Uterus (tissue), 3 donors: ENCODE measurements at regions not wholly inside any gene's neighbourhood (a gene's known extent, or its start where the extent isn't known, plus 50 kb on each side); places are given as distances from the start of the nearest gene placed in this dataset.

Source experiments
- DNase-seq, 2 donors: peaks; one replicate each; pipeline ENCODE4 v3.0.0-alpha.2; 2019 to 2020
- H3K27ac ChIP-seq, 2 donors: fragments of 200-600 bp; sonication (generic); 1 replicate in 1 of 2; 2 replicates in 1 of 2; pipeline ENCODE4 v1.5.1; 2016 to 2018
- H3K27me3 ChIP-seq, 2 donors: fragments of 200-600 bp; sonication (generic); one replicate each; pipeline ENCODE4 v1.5.1; 2018 to 2019; ENCODE audit warnings: control low read depth in 1 of 2
- H3K36me3 ChIP-seq, 2 donors: fragments of 200-600 bp; sonication (generic); one replicate each; pipeline ENCODE4 v1.5.1; 2019; ENCODE audit warnings: control low read depth in 1 of 2
- H3K4me1 ChIP-seq, 2 donors: fragments of 200-600 bp; sonication (generic); one replicate each; pipeline ENCODE4 v1.5.1; 2018 to 2019; ENCODE audit warnings: control low read depth in 1 of 2
- H3K4me3 ChIP-seq, 2 donors: fragments of 200-600 bp; sonication (generic); 1 replicate in 1 of 2; 2 replicates in 1 of 2; pipeline ENCODE4 v1.5.1; 2018 to 2019; ENCODE audit warnings: mild to moderate bottlenecking in 1 of 2
- H3K9me3 ChIP-seq, 2 donors: fragments of 200-600 bp; sonication (generic); one replicate each; pipeline ENCODE4 v1.5.1; 2019; ENCODE audit warnings: control low read depth in 1 of 2
- POLR2A ChIP-seq, 2 donors: fragments of 450-650 bp; IDR thresholded peaks; one replicate each; pipeline ENCODE4 v1.6.1; 2016; ENCODE audit warnings: antibody characterized with exemption in 2 of 2, mild to moderate bottlenecking in 1 of 2, moderate library complexity in 1 of 2
- intact Hi-C: fragments of 100-400 bp; cut with DNase I; formaldehyde crosslinking; loops from one replicate; pipeline ENCODE4 v1.15.1; 2023; ENCODE audit warnings: low total_unique reads
- TF ChIP-seq, protein P1 (sequence below), 4 experiments: fragments of 200-600 bp in 2 of 4; fragments of 450-650 bp in 2 of 4; sonication (generic) in 2 of 4; IDR thresholded peaks; one replicate each; pipeline ENCODE4 v1.5.1; 2016 to 2019; ENCODE audit warnings: antibody characterized with exemption in 4 of 4, mild to moderate bottlenecking in 2 of 4, moderate library complexity in 1 of 4
- donor health status: DM: yes; HTN: yes; CAD: no.

DNA sequence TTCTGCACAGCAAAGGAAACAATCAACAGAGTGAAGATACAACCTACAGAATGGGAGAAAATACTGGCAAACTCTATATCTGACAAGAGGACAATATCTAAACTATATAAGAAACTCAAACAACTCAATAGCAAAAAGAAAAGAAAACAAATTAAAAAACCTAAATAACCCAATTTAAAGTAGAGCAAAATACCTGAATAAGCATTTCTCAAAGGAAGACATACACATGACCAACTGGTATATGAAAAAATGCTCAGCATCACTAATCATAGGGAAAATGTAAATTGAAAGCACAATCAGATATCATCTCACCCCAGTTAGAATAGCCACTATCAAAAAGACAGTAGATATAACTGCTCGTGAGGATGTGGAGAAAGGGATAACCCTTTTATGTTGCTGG is 87.8 kb upstream of the FOXA2 start:
- H3K4me1 ChIP-seq = no peaks in the 10 kb centered on the region
- H3K9me3 ChIP-seq = no peaks in the 10 kb centered on the region
- no peak for DNase-seq
- no peaks in the 10 kb centered on the region for H3K27me3 ChIP-seq
- intact Hi-C loops = no loop called here
- no peak overlapping the region for H3K4me3 ChIP-seq
- no peaks in the 10 kb centered on the region for H3K36me3 ChIP-seq
- TF ChIP-seq, protein P1, sequence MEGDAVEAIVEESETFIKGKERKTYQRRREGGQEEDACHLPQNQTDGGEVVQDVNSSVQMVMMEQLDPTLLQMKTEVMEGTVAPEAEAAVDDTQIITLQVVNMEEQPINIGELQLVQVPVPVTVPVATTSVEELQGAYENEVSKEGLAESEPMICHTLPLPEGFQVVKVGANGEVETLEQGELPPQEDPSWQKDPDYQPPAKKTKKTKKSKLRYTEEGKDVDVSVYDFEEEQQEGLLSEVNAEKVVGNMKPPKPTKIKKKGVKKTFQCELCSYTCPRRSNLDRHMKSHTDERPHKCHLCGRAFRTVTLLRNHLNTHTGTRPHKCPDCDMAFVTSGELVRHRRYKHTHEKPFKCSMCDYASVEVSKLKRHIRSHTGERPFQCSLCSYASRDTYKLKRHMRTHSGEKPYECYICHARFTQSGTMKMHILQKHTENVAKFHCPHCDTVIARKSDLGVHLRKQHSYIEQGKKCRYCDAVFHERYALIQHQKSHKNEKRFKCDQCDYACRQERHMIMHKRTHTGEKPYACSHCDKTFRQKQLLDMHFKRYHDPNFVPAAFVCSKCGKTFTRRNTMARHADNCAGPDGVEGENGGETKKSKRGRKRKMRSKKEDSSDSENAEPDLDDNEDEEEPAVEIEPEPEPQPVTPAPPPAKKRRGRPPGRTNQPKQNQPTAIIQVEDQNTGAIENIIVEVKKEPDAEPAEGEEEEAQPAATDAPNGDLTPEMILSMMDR (IDR thresholded peaks at IDR 0.05) = no peak
- no peak for TF ChIP-seq POLR2A (IDR thresholded peaks at IDR 0.05)
- H3K27ac ChIP-seq = no peak overlapping the region

DNA sequence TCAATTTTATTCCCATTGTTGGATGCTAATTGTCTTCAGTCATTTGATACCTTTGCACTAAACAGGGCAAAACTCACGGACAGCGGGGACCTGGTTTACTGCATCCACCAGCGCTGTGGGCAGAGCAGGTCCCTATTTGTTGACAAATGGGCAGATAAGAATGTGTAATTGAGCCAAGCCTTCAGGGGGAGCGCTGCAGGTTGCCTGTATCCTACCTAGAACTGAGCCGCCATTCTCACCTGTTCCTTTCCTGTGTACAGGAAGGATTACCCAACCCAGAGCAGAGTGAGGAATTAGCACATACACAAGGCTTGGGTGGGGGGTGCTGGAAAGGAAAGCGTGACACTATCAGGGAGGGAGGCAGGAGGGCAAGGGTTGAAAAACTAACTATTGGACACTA is 89.1 kb upstream of the FOXA2 start:
- H3K27ac ChIP-seq = no peak overlapping the region
- DNase-seq = no peak
- no peaks in the 10 kb centered on the region for H3K27me3 ChIP-seq
- no peaks in the 10 kb centered on the region for H3K36me3 ChIP-seq
- no peak overlapping the region for H3K4me3 ChIP-seq
- no peaks in the 10 kb centered on the region for H3K4me1 ChIP-seq
- no peaks in the 10 kb centered on the region for H3K9me3 ChIP-seq
- TF ChIP-seq, protein P1 (IDR thresholded peaks at IDR 0.05) = no peak
- TF ChIP-seq POLR2A (IDR thresholded peaks at IDR 0.05) = no peak
- intact Hi-C loops = no loop called here

DNA sequence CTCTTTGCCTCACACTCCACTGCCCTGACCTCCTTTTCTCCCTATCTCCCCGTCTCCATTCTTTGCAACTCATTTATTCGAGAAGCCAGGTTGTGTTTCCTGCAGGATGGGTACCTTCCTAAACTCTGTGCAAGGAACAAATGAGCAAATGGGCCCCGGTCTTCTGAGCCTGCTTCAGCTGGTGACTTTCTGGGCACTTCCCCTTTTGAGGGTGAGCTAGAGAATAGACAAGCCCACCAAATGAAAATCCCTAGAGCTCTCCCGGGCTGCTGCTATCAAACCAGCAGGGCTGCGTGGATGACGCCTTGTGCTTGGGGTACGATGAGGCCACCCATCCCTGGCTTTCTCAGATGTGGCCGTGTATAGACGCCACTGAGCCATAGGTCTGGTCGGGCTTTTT is 91.0 kb upstream of the FOXA2 start:
- intact Hi-C loops = no loop called here
- Histone ChIP-seq H3K9me3 (no peaks in the 10 kb centered on the region), H3K27me3 (no peaks in the 10 kb centered on the region), H3K4me1 (no peaks in the 10 kb centered on the region), H3K4me3 (no peak overlapping the region), H3K27ac (no peak overlapping the region), H3K36me3 (no peaks in the 10 kb centered on the region)
- TF ChIP-seq, protein P1 (IDR thresholded peaks at IDR 0.05) = no peak
- DNase-seq = no peak

DNA sequence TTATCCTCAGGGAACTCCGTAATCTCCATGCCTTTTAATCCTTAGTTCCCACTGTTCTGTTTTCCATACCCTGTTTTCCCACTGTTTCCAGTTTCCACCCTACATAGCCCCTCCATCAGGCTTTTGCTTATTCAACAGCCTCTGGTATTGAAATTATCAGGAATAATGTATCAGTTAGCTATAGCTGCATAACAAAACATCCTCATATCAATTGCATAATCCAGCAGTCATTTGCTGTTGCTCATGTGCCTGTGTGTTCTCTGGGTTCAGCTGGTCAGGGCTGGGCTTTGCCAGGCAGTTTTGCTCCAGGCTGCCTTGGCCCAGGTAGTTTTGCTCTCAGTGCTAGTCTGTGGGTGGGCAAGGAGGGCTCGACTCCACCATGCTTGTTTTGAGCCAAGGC is 94.3 kb upstream of the FOXA2 start:
- H3K27ac ChIP-seq = no peak overlapping the region
- no peaks in the 10 kb centered on the region for H3K9me3 ChIP-seq
- no peak overlapping the region for H3K4me3 ChIP-seq
- intact Hi-C loops = no loop called here
- no peak for DNase-seq
- H3K4me1 ChIP-seq = no peaks in the 10 kb centered on the region
- H3K36me3 ChIP-seq = no peaks in the 10 kb centered on the region
- H3K27me3 ChIP-seq = no peaks in the 10 kb centered on the region
- TF ChIP-seq POLR2A (IDR thresholded peaks at IDR 0.05) = no peak
- TF ChIP-seq, protein P1 (IDR thresholded peaks at IDR 0.05) = no peak

DNA sequence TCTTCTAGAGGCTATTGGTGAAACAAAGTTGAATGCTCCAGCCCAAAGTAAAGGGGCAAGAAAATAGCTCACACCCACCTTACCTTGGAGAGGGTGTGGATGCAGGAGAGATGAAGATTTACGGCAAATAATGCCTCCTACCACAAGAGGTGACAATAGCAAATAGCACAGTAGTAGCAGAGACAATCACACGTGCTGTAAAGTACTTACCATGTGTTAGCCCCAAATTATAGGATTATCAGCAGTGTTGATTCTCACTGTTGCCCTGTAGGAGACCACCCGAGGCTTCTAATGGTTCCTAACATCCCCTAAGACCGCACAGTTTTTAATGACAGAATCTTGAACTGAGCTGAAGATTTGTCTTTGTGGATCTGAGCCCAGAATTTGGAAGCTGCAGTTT is 94.8 kb upstream of the FOXA2 start:
- no peaks in the 10 kb centered on the region for H3K36me3 ChIP-seq
- TF ChIP-seq POLR2A (IDR thresholded peaks at IDR 0.05) = no peak
- TF ChIP-seq, protein P1 (IDR thresholded peaks at IDR 0.05) = no peak
- no peaks in the 10 kb centered on the region for H3K9me3 ChIP-seq
- no peaks in the 10 kb centered on the region for H3K27me3 ChIP-seq
- H3K27ac ChIP-seq = no peak overlapping the region
- intact Hi-C loops = no loop called here
- DNase-seq = no peak
- H3K4me3 ChIP-seq = no peak overlapping the region
- H3K4me1 ChIP-seq = no peaks in the 10 kb centered on the region
